Fibroblast of skin of left quadriceps (primary cell): ENCODE measurements at regions not wholly inside any gene's neighbourhood (a gene's known extent, or its start where the extent isn't known, plus 50 kb on each side); places are given as distances from the start of the nearest gene placed in this dataset.
A peak's percentile ranks its signal among the peaks of the same experiment; 100 is the strongest.
"Not testable (repeated sequence)": the region's sequence is repeated elsewhere in the genome, so short reads cannot be mapped to it uniquely, and the experiment has no call there.

Experiments
- DNase-seq, 2 experiments: peaks; one replicate each; pipeline ENCODE4 v3.0.0-alpha.2; 2013; ENCODE audit warnings: low read depth in 2 of 2

DNA sequence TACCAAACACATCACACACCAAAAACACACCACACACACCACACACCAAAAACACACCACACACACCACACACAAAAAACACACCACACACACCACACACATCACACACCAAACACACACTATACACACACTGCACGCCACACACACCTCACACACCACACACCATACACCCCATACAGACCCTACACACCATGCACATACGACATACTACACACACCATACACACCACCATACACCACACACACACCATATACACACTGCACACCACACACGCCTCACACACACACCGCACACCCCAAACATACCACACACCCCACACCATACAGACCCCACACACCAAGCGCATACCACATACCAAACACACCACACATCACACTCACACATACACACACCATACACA is 226.9 kb upstream of the PKN2 start:
- DNase-seq, result no peak

DNA sequence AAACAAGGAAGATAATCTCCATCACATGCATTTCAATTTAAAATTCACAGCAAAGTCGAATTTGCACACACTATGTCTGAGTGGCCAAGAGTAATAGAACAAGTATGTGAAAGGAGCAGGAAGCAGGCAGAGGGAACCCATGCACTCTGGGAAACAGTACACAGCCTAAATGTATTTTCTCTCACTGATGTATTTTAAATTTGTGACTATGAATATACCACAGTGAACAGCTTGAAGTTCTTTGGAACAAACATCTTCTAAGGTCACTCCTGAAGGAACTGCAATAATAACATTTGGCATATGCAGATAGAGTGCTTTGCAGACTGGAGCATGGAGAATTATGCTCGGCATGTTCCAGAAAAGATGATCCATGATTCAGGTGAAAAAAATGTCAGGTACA is 223.1 kb upstream of the PKN2 start:
- no peak for DNase-seq

DNA sequence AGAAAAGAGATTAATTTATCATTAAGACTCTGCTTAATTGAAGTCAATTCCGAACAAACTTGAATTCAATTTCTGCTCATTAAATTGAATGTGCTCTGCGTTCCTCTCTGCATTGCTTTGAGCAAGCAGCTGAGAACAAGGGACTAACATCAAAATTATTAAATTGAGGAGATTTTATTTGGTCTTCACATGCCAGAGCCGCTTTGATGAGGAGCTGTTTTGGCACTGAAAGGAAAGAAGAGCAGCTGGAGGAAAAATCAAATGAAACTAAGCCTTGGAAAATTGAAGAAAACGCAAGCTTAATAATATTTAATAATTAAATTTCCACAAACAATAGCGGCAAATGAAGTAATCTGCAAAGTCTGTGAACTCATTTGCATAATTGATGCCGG is 222.0 kb upstream of the PKN2 start:
- DNase-seq, result no peak

DNA sequence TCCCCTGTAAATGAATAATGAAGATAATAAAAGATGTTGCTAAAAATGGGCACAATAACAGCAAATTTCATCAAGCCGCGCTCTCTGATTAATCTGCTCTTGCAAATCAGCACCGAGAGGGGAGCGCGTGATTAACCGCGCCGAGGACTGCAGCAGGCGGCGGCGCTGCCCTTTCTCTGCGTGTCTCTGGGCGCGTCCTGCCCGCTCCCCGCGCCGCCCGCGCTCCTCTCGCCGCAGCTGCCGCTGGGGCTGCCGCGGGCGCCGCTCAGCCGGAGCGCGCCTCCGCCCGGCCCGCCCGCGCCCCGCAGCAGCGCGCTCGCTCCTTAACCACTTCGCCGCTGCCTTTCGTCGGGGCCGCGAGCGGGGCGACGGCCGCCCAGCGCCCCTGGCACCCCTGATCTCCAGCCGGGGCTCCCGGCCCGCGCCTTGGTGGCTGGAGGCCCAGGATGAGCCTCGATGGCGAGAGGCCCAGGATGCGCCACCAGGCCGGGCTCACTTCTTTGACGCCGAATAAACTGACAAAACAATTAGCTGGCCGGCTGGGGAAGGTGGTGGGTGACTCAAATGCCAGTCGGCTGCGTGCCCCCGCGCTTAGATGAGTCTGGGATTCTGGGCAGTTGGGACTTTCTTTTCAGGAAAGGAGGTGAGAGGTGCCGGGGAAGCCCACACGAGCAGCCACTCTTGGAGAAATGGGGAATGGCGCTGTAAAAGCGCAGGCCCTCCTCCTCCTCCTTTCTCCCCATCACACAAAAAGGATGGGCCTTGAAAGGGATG is 221.4 kb upstream of the PKN2 start:
- no peak for DNase-seq

DNA sequence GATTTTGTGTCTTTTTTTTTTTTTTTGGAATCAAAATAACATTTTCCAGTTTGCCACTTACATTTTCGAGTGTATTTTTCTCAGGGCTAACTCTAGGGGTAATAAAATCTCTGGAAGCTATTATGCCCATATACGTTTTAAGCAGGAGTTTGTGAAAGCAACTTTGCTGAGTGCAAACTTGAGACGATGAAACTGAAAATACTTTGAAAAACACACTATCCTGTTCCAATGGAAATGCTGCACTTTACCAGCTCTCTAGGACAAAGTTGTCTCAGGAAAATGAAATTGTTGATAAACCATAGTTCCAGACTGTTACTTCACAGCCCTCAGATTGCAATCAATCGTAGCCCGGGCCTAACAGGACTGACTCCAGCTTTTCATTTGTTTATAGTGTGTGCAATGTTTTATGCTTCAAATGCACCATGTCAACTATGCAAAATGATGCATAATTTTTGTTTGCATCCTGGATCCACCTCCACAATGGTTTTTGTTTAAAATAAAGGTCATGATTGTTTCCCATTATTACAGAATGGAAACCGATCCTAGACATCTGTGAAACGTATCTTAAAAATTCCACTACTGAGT is 220.6 kb upstream of the PKN2 start:
- DNase-seq, result no peak

DNA sequence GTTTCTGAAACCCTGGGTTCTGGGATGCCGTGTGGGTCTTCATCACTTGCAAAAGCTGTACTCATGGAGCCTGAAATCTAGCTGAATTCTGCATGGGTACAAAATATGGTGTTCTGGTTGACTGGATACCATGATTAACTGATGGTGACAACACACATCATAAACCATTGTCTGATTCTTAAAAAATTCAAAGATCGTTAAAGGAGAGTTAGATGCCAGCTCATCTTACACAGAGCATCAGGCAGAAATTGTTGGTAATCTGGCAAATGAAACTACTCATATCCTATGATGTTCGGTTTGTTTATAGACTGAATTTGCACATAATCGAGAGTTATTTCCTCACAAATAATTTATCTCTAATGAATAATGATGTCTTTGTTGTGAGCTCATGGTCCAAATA is 218.1 kb upstream of the PKN2 start:
- no peak for DNase-seq

DNA sequence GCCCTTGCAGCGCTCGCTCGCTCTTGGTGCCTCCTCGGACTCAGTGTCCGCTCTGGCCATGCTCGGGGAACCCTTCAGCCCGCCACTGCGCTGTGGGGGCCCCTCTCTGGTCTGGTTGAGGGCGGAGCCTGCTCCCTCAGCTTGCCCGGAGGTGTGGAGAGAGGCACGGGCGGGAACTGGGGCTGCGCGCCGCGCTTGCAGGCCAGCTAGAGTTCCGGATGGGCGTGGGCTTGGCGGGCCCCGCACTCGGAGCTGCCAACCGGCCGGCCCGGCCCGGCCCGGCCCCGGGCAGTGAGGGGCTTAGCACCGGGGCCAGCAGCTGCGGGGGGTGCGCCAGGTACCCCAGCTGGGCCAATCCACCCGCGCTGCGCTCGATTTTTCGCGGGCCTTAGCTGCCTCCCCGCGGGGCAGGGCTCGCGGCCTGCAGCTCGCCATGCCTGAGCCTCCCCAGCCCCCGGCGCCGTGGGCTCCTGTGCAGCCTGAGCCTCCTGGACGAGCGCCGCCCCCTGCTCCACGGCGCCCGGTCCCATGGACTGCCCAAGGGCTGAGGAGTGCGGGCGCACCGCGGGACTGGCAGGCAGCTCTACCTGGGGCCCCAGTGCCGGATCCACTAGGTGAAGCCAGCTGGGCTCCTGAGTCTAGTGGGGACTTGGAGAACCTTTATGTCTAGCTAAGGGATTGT is 217.0 kb upstream of the PKN2 start:
- DNase-seq, result no peak

DNA sequence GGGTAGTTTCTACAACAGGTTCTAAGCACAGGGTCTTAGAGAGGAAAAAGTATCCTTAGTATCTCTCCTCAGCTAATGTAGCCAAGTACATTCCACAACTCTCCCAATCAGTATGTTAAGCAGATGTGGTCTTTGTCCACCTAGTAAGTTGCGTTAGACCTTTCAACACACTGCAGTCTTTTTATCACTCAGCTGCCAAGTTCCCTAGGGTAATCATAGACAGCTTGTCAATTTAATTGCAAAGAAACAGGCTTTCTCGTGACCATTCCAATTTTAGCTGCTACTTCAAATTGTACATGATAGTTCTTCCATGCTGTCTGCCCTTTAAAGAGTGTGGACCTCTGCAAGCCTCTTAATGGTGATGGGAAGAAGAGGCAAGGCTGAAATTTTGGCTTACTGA is 211.8 kb upstream of the PKN2 start:
- no peak for DNase-seq

DNA sequence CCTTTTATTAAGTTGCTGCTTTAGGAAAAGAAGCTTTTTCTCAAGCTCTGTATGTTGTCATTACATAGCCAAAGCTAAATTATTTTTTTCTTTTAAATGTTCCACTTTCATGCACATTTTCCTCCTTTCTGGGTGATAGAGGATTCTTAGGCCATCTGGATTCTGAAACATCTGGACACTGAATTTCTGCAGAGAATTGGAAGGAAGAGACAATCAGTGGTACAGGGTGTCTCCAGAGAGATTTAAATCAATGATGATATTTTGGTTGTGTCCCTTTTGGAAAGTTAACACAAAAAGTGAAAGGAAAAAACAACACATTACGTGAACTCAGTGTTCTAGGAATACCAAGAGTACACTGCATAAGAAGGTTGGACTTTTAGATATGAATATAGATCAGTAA is 211.4 kb upstream of the PKN2 start:
- no peak for DNase-seq

DNA sequence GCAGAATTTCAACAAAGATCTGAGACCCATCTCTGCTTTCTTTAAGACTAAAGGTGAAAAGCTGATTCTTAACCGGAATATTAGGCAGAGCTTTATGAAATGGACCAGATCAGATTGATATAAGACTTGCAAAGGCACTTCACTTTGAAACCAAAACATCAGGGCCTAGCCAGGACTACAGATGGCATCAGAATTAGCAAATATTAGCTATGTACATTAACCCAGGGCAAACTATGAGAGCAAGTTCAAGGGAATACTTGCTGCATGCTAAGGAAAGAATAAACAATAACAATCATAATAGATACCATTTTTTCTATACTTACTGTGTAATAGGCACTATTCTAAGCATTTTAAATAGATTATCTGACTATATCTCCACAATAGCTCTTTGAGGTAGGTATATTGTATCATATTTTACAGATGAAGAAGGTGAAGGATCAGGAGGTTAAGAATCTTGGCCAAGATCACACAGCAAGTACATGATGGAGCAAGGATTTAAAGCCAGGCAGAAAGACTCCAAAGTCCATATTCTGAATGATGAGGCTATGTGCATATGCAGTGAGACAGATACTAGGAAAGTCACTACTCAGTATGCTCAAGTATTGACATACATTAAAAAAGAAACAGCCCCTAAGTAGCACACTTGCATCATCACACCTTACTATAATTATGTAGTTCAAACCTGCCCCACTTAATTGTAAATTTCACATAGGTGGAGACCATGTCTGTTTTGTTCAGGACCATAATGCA is 209.3 kb upstream of the PKN2 start:
- no peak for DNase-seq

DNA sequence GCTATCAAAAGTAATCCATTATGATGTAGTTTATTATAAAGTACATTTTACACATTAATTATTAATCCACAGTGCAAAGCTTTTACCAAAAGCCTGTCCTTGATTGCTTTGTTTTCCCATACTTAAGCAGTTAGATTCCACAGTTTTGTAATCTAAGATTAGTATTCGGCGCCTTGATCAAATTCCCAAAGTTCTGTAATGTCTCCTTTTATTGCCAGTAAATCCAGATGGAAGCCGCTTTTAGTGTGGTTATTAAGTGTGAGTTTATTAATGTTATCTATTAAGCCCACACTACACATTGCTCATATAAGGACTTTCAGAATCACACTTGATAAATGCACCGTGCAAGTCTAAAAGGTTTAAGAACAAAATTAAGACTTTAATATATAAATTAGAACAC is 199.2 kb upstream of the PKN2 start:
- no peak for DNase-seq

DNA sequence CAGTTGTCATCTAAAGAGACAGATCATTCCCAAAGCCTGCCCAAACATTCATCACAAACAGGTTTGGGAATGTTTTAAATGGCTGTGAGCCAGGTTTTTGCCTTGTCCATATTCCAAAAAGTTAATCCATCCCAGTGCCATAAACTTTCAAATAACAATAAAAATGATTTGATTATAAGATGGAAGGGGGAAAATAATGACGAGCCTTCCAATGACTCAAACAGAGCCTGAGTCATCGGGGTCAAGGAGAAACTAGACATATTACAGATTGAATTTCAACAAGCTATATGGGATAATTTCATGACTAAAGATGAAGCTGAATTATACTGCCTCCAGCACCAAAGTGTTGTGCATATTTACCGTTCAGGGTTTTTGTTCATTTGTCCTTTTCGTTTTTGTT is 195.8 kb upstream of the PKN2 start:
- DNase-seq, result no peak

DNA sequence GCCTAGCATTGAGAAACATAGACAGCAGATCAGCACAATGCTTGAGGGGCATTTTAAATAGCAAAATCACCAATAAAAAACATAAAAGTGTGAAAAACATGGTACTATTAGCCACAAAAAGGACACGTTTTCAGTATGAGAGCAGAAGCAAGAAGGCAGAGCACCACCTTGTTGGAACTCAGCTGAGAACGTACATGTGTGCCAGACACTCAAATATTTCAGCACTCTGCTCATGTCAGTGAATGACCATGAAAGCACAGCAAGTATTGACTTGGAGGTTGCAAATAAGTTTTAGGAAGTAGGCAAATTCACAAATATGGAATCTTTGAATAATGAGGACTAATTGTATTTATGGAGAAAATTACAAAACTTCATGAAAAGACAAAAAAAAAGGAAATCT is 193.4 kb upstream of the PKN2 start:
- no peak for DNase-seq

DNA sequence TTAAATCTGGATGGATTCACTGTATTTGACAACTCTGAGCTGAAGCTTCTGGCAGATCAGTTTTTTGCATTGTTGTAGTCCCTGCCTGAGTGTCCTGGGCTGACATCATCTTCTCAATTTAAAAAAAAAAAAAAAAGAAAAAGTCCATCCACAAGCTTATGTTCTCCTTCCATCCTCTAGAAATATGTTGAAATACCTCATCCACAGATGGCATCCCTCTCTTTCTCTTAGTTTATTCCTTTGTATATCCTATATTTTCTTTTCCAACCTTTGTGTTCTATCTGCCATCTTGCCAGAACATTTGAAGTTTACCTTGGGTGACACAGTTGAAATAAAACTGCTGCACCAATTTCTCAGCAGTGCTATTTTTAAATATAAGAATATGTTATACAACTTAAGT is 184.4 kb upstream of the PKN2 start:
- no peak for DNase-seq

DNA sequence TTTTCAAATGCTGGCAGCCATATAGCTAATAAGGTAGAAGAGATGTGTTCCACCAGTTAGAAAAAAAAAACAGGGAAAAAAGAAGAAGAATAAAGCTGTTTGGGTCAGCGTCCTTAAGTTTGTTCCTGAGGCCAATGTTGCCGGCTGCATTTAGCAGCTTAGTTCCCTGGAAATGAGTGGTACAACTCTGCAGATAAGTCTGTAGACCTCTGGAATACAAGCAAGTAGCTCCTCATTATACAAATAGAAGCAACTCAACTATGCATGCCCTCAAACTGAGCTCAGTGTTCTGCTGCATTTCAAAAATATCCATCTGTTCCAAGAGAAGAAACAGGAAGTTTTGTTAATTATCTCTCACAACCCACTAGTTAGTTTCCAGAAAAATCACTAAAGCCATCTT is 181.2 kb upstream of the PKN2 start:
- no peak for DNase-seq

DNA sequence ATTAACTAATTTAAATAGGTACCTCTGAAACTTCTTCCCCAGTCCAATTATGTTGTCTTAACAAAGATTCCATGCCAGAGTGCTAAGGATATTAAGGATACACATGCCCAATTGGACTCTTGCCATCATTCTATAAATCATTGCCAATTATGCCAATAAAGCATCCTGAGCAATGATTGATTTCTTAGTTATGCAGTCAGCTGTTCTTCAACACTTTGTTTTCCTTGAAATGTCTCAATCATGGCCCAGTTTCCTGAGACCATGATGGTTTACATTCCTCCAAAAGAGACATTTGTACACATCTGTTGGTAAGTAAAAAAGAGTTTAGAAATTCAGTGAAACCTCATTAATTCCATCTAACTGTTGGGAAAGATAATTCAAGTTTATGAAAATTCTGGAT is 180.4 kb upstream of the PKN2 start:
- no peak for DNase-seq

DNA sequence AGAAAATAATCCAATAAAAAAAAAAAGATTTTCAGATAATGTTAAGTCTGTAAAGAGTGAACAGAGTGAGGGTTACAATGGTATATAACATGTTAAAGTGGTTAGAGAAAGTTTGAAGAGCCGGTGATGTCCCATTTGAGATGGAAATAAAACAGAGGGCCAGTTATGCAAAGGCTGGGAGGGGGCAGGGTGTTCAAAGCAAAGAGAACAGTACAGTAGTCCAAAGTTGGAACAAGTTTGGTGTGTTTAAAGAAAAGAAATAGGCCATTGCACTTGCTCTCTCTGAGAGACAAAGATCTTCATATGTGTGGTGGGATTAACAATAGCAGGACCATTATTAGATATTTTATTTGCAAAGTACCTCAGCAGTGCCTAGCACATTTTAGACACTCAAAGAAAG is 179.5 kb upstream of the PKN2 start:
- no peak for DNase-seq

DNA sequence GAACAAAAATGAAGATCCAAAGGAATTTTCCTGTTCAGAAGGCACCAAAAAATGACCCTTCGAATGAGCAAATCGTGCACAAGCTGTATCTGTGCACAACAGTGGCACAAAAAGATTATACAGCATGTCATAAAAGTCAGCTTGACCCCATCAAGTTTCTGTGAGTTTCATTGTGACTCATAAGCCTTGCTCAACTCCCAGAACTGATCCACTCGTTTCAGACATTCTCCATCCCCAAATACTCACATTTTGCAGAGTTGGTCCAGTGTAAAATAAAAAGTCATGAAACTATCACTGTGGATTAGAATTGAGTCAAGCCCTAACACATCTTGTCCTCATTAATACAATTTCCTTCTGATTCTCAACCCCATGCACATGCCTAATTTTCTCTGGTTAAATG is 174.7 kb upstream of the PKN2 start:
- DNase-seq, result peak; percentile 58 to 59

DNA sequence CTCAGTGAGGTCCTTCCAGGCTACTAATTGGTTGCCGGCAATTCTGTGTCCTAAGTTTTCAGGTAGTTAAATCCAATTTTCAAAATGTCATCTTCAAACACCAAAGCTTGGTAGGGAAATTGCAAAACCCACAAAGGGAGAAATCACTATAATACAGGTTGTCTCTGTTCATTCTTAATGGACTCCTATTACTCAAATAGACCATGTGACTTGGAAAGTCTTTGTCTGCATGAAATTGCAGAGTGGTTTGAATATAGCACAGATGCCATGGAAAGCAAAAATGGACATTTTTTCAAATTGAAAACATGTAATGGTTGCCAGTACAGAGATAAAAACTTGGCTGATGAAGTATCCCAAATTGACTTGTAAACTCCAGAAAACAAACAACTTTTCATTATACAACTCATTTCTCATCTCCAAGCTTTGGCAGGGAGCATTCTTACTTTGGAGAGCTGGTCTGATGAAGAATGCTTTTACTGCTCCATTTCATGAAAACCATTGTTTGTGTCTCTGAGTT is 169.5 kb upstream of the PKN2 start:
- no peak for DNase-seq

DNA sequence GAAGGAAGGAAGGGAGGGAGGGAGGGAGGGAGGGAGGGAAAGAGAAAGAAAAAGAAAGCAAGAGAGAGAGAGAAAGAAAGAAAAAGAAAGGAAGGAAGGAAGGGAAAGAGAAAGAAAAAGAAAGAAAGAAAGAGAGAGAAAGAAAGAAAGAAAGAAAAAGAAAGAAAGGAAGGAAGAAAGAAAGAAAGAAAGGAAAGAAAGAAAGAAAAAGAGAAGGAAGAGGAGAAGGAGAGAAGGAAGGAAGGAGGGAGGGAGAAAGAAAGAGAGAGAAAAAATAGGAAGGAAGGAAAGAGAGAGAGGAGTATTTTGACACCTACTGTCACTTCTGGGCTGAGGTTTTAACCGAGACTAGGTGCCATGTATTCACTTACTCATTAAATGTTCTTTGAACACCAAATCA is 166.6 kb upstream of the PKN2 start:
- not testable (repeated sequence) for DNase-seq

DNA sequence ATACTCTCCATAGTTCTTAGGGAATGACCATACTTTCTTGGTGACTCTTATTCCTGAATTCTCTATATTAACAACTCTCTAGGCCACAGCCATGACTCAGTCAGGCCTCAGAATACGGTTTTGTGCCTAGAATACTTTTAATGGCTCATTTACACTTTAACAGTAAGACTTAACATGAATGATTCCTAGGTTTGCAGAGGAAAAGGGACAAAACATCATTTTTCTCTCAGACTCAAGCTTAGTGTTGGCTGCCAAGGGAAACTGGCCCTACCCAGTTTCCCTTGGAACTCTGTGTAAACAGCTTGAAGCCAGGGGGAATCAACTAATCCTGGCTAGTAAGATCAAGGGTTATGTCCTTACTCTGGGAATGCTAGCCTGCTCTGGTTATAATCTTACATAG is 164.9 kb upstream of the PKN2 start:
- DNase-seq, result peak; percentile 28 to 35

DNA sequence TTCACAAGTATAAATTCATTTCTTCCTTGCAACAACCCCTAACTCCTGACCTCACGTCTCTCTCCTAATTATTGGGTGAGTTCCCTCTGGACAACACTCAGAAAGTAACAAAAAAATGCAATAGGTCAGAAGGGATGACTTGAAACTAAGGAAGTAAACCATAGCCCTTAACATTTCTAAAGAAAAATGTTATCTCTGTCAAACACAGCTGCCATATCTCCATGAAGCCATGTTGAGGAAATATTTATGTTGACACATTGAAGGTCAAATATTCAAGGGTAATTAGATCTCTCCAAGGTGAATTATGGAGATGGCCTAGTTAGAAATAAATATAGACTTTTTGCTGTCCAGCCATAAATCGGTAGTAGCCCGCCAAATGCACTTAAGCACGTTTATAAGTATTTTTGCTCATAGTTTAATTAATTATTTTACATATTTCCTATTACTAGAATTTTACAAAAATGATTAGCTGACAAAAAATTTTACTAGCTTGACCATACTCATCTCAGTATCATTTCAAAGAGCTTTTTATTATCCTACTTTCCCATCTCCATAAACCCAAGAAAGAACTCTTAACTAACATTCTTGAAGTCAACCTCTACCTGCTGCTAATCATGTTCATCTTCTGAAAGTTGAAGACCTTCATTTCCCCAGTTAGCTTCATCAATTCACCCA is 160.1 kb upstream of the PKN2 start:
- no peak for DNase-seq
